H9 (cell line): ENCODE measurements at regions not wholly inside any gene's neighbourhood (a gene's known extent, or its start where the extent isn't known, plus 50 kb on each side); places are given as distances from the start of the nearest gene placed in this dataset.

ENCODE experiments used
- DNase-seq: peaks from one replicate; pipeline ENCODE4 v3.0.0-alpha.2; 2017
- H2AFZ ChIP-seq: one replicate; pipeline ENCODE4 v1.6.1; 2013; ENCODE audit warnings: mild to moderate bottlenecking, low read length, control low read depth, moderate library complexity
- H2AK5ac ChIP-seq: 2 replicates; pipeline ENCODE4 v1.6.1; 2013; ENCODE audit warnings: low read length, control low read depth, mixed read lengths; ENCODE audit not compliant: insufficient read length
- H2BK120ac ChIP-seq: one replicate; pipeline ENCODE4 v1.6.1; 2013; ENCODE audit warnings: low read depth, mild to moderate bottlenecking, low read length, control low read depth, inconsistent platforms; ENCODE audit not compliant: poor library complexity, severe bottlenecking
- H2BK12ac ChIP-seq: 2 replicates; pipeline ENCODE4 v1.6.1; 2013; ENCODE audit warnings: low read length, control low read depth, mixed read lengths, low read depth; ENCODE audit not compliant: insufficient read length
- H2BK15ac ChIP-seq: 2 replicates; pipeline ENCODE4 v1.6.1; 2013; ENCODE audit warnings: low read depth, low read length, control low read depth
- H2BK20ac ChIP-seq: one replicate; pipeline ENCODE4 v1.6.1; 2013; ENCODE audit warnings: low read depth, mild to moderate bottlenecking, low read length, control low read depth, inconsistent platforms; ENCODE audit not compliant: poor library complexity, severe bottlenecking
- H2BK5ac ChIP-seq: 2 replicates; pipeline ENCODE4 v1.6.1; 2013; ENCODE audit warnings: low read length, control low read depth, mixed read lengths; ENCODE audit not compliant: insufficient read length
- H3K14ac ChIP-seq: 2 replicates; pipeline ENCODE4 v1.6.1; 2013; ENCODE audit warnings: low read length, control low read depth; ENCODE audit not compliant: insufficient read depth
- H3K18ac ChIP-seq: 2 replicates; pipeline ENCODE4 v1.6.1; 2013; ENCODE audit warnings: low read depth, mild to moderate bottlenecking, mixed read lengths, low read length, control low read depth; ENCODE audit not compliant: insufficient read length
- H3K23ac ChIP-seq: 2 replicates; pipeline ENCODE4 v1.6.1; 2013; ENCODE audit warnings: low read length, control low read depth, mixed read lengths, low read depth; ENCODE audit not compliant: insufficient read length
- H3K23me2 ChIP-seq: 2 replicates; pipeline ENCODE4 v1.6.1; 2013; ENCODE audit warnings: low read depth, mild to moderate bottlenecking, mixed read lengths, low read length, control low read depth; ENCODE audit not compliant: insufficient read length, poor library complexity, severe bottlenecking
- H3K27ac ChIP-seq: 2 replicates; pipeline ENCODE4 v1.5.1; 2013; ENCODE audit warnings: low read length, control low read depth, mixed read lengths, low read depth; ENCODE audit not compliant: insufficient read length
- H3K27me3 ChIP-seq: 2 replicates; pipeline ENCODE4 v1.6.1; 2013; ENCODE audit warnings: low read length, control low read depth, inconsistent platforms; ENCODE audit not compliant: insufficient read depth
- H3K4ac ChIP-seq: 2 replicates; pipeline ENCODE4 v1.6.1; 2013; ENCODE audit warnings: low read depth, mild to moderate bottlenecking, control low read depth, inconsistent platforms, low read length, moderate library complexity
- H3K4me1 ChIP-seq: 2 replicates; pipeline ENCODE4 v1.6.1; 2013; ENCODE audit warnings: low read length, control low read depth, inconsistent platforms; ENCODE audit not compliant: insufficient read depth
- H3K4me2 ChIP-seq: 2 replicates; pipeline ENCODE4 v1.6.1; 2013; ENCODE audit warnings: low read length, control low read depth, mixed read lengths; ENCODE audit not compliant: insufficient read length, insufficient read depth
- H3K56ac ChIP-seq: 2 replicates; pipeline ENCODE4 v1.6.1; 2013; ENCODE audit warnings: low read depth, mild to moderate bottlenecking, mixed read lengths, low read length, control low read depth; ENCODE audit not compliant: insufficient read length
- H3K79me1 ChIP-seq: 2 replicates; pipeline ENCODE4 v1.6.1; 2013; ENCODE audit warnings: low read depth, mild to moderate bottlenecking, moderate library complexity, low read length, control low read depth, inconsistent platforms; ENCODE audit not compliant: insufficient read depth, poor library complexity, severe bottlenecking
- H3K79me2 ChIP-seq: 2 replicates; pipeline ENCODE4 v1.6.1; 2013; ENCODE audit warnings: low read length, control low read depth, inconsistent platforms; ENCODE audit not compliant: insufficient read depth
- H3K9ac ChIP-seq: 2 replicates; pipeline ENCODE4 v1.6.1; 2013; ENCODE audit warnings: low read length, control low read depth, mixed read lengths; ENCODE audit not compliant: insufficient read length; ENCODE audit errors: extremely low read depth
- H3K9me3 ChIP-seq: one replicate; pipeline ENCODE4 v1.6.1; 2013; ENCODE audit warnings: low read depth, low read length, inconsistent platforms; ENCODE audit not compliant: control insufficient read depth
- H3T11ph ChIP-seq: one replicate; pipeline ENCODE4 v1.6.1; 2013; ENCODE audit warnings: mild to moderate bottlenecking, low read length, control low read depth, inconsistent platforms
- H4K20me1 ChIP-seq: one replicate; pipeline ENCODE4 v1.6.1; 2013; ENCODE audit not compliant: control insufficient read depth, insufficient read length, insufficient read depth
- H4K5ac ChIP-seq: 2 replicates; pipeline ENCODE4 v1.6.1; 2013; ENCODE audit warnings: low read depth, mild to moderate bottlenecking, mixed read lengths, low read length, control low read depth; ENCODE audit not compliant: insufficient read length
- H4K8ac ChIP-seq: replicated peaks from 2 replicates; pipeline ENCODE4 v1.6.1; 2013; ENCODE audit warnings: low read length, control low read depth, mixed read lengths, low read depth; ENCODE audit not compliant: insufficient read length
- H4K91ac ChIP-seq: 2 replicates; pipeline ENCODE4 v1.6.1; 2013; ENCODE audit warnings: low read depth, mild to moderate bottlenecking, moderate library complexity, mixed read lengths, low read length, control low read depth; ENCODE audit not compliant: insufficient read length
- H3K27ac Mint-ChIP-seq, 3 experiments: 2 replicates in 2 of 3; 3 replicates in 1 of 3; pipeline ENCODE4 v1.8.0; 2020 to 2021; ENCODE audit warnings: mixed read lengths in 3 of 3, mild to moderate bottlenecking in 1 of 3, moderate library complexity in 1 of 3
- H3K27me3 Mint-ChIP-seq: 2 replicates; pipeline ENCODE4 v1.8.0; 2021; ENCODE audit warnings: low read depth, mild to moderate bottlenecking, moderate library complexity, mixed read lengths
- H3K36me3 Mint-ChIP-seq, 3 experiments: 2 replicates in 2 of 3; 3 replicates in 1 of 3; pipeline ENCODE4 v1.8.0; 2020 to 2021; ENCODE audit warnings: low read depth in 3 of 3, mixed read lengths in 3 of 3; ENCODE audit not compliant: insufficient read depth in 1 of 3
- H3K4me1 Mint-ChIP-seq, 2 experiments: 2 replicates each; pipeline ENCODE4 v1.8.0; 2020; ENCODE audit warnings: mixed read lengths in 2 of 2
- H3K4me3 Mint-ChIP-seq, 2 experiments: 2 replicates in 1 of 2; 3 replicates in 1 of 2; pipeline ENCODE4 v1.8.0; 2020 to 2021; ENCODE audit warnings: mild to moderate bottlenecking in 2 of 2, mixed read lengths in 2 of 2, moderate library complexity in 1 of 2
- H3K9me3 Mint-ChIP-seq, 2 experiments: 2 replicates in 1 of 2; 3 replicates in 1 of 2; pipeline ENCODE4 v1.8.0; 2020; ENCODE audit warnings: mild to moderate bottlenecking in 2 of 2, mixed read lengths in 2 of 2, moderate library complexity in 1 of 2
- CTCF ChIP-seq: fragments of 200-600 bp; sonication (generic); conservative IDR thresholded peaks from 3 replicates; pipeline ENCODE4 v1.8.0; 2021; ENCODE audit warnings: antibody characterized with exemption, mild to moderate bottlenecking
- WGBS: extraction: QIAGEN DNeasy Blood & Tissue Kit; methylation state at CpG from one replicate; pipeline ENCODE4 v1.1.7; 2013; ENCODE audit warnings: missing lambda C conversion rate, low lambda C conversion rate, mixed read lengths; ENCODE audit not compliant: insufficient read length; ENCODE audit errors: extremely low coverage; 5-methylcytosine and 5-hydroxymethylcytosine counted together

- no peak overlapping the region for H2BK120ac ChIP-seq
- no peaks in the 10 kb centered on the region for H3K9me3 ChIP-seq
- H2BK15ac ChIP-seq, result no peak overlapping the region
- no peaks in the 10 kb centered on the region for H4K20me1 ChIP-seq
- H2BK5ac ChIP-seq, result no peak overlapping the region
- no peak overlapping the region for H3K23ac ChIP-seq
- Mint-ChIP-seq H3K36me3 (peaks cover 0 to 4% (median 0%) of the 10 kb centered on the region in 3 experiments; a peak in 1 of 7 replicates), H3K27ac (no peak overlapping the region), H3K9me3 (peaks cover 4 to 5% of the 10 kb centered on the region in 2 experiments; a peak in 3 of 5 replicates), H3K4me3 (no peak overlapping the region), H3K27me3 (no peaks in the 10 kb centered on the region), H3K4me1 (no peaks in the 10 kb centered on the region)
- H4K8ac ChIP-seq, result no peak overlapping the region
- no peaks in the 10 kb centered on the region for H3K79me2 ChIP-seq
- no peak overlapping the region for H3T11ph ChIP-seq
- no peaks in the 10 kb centered on the region for H3K4me1 ChIP-seq
- no peak overlapping the region for H3K4me2 ChIP-seq
- H3K9ac ChIP-seq, result no peak overlapping the region
- WGBS, result no CpG with 5 or more reads among the region's 1 CpG
- no peak overlapping the region for H2AK5ac ChIP-seq
- no peak overlapping the region for H3K18ac ChIP-seq
- H3K23me2 ChIP-seq, result no peaks in the 10 kb centered on the region
- no peaks in the 10 kb centered on the region for H3K79me1 ChIP-seq
- TF ChIP-seq CTCF, result no peak
- no peak overlapping the region for H3K56ac ChIP-seq
- H3K4ac ChIP-seq, result no peak overlapping the region
- H2BK20ac ChIP-seq, result no peak overlapping the region
- H4K5ac ChIP-seq, result no peak overlapping the region
- H3K27me3 ChIP-seq, result no peaks in the 10 kb centered on the region
- no peak overlapping the region for H3K14ac ChIP-seq
- DNase-seq, result no peak
- no peak overlapping the region for H2AFZ ChIP-seq
- no peak overlapping the region for H2BK12ac ChIP-seq
- no peak overlapping the region for H3K27ac ChIP-seq
- no peak overlapping the region for H4K91ac ChIP-seq
Observed at GRCh38 chr14:55979781-55980180, 138.4 kb upstream of the PELI2 start.
